ENCODE measurements at regions not wholly inside any gene's neighbourhood (a gene's known extent, or its start where the extent isn't known, plus 50 kb on each side); places are given as distances from the start of the nearest gene placed in this dataset.

DNA sequence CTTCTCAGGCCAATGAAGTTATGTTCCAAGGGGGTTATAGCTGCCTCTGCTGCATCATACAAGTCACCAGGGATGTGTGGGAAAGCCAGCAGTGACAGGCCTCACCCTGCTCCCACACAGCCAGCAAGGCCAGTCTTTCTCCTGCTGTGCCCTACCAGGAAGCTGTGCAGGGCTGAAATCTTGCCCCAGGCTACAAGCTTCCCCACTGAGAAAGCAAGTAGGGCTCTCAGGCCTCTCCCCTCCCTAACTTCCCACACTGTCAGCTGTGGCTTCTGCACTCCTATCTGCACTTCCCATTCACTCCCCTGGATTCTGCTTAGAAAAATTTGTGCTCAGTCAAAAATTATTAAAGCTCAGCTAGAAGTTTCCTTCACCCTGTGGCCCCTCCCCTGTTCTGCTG, 611.2 kb upstream of the ZNF608 start:
- TF ChIP-seq, protein P1, sequence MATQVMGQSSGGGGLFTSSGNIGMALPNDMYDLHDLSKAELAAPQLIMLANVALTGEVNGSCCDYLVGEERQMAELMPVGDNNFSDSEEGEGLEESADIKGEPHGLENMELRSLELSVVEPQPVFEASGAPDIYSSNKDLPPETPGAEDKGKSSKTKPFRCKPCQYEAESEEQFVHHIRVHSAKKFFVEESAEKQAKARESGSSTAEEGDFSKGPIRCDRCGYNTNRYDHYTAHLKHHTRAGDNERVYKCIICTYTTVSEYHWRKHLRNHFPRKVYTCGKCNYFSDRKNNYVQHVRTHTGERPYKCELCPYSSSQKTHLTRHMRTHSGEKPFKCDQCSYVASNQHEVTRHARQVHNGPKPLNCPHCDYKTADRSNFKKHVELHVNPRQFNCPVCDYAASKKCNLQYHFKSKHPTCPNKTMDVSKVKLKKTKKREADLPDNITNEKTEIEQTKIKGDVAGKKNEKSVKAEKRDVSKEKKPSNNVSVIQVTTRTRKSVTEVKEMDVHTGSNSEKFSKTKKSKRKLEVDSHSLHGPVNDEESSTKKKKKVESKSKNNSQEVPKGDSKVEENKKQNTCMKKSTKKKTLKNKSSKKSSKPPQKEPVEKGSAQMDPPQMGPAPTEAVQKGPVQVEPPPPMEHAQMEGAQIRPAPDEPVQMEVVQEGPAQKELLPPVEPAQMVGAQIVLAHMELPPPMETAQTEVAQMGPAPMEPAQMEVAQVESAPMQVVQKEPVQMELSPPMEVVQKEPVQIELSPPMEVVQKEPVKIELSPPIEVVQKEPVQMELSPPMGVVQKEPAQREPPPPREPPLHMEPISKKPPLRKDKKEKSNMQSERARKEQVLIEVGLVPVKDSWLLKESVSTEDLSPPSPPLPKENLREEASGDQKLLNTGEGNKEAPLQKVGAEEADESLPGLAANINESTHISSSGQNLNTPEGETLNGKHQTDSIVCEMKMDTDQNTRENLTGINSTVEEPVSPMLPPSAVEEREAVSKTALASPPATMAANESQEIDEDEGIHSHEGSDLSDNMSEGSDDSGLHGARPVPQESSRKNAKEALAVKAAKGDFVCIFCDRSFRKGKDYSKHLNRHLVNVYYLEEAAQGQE (IDR thresholded peaks at IDR 0.05; ENCODE audit: low read depth): no peak
- TF ChIP-seq, protein P2, sequence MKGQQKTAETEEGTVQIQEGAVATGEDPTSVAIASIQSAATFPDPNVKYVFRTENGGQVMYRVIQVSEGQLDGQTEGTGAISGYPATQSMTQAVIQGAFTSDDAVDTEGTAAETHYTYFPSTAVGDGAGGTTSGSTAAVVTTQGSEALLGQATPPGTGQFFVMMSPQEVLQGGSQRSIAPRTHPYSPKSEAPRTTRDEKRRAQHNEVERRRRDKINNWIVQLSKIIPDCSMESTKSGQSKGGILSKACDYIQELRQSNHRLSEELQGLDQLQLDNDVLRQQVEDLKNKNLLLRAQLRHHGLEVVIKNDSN (IDR thresholded peaks at IDR 0.05): no peak
- TF ChIP-seq TCF12 (IDR thresholded peaks at IDR 0.05; ENCODE audit: low read depth) (no peak), ZBTB7A (IDR thresholded peaks at IDR 0.05; ENCODE audit: low read depth) (no peak), EGR1 (IDR thresholded peaks at IDR 0.05) (no peak), TEAD4 (IDR thresholded peaks at IDR 0.05) (no peak), CEBPB (IDR thresholded peaks at IDR 0.05) (no peak), NFIC (IDR thresholded peaks at IDR 0.05) (no peak), RAD21 (IDR thresholded peaks at IDR 0.05; ENCODE audit: low read depth) (no peak), YY1 (IDR thresholded peaks at IDR 0.05; ENCODE audit: low read depth) (no peak), FOXM1 (IDR thresholded peaks at IDR 0.05; ENCODE audit: borderline replicate concordance, low read depth) (no peak), CREB1 (IDR thresholded peaks at IDR 0.05; ENCODE audit: low read depth) (no peak)

DNA sequence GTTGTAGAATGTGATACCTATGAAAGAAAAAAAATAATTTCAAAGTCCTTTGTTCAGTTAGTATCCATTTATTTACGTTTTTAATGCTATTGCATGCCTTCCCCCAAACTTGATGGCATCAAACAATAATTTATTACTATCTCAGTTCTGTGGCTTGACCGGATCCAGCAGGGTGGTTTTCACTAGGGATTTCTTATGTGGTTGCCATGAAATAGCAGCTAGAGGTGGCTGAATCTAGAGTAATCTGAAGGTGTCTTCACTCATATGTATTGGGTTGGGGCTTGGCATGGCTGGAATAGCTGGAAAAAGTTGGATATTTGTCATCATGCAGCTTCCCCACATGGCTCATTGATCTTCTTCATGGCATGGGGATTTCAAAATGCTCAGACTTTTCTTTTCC, 619.3 kb upstream of the ZNF608 start:
- TF ChIP-seq, protein P1 (IDR thresholded peaks at IDR 0.05; ENCODE audit: low read depth): no peak
- TF ChIP-seq CEBPB (IDR thresholded peaks at IDR 0.05) (no peak), EP300 (IDR thresholded peaks at IDR 0.05; ENCODE audit: borderline replicate concordance) (no peak), TEAD4 (IDR thresholded peaks at IDR 0.05) (no peak), CREB1 (IDR thresholded peaks at IDR 0.05; ENCODE audit: low read depth) (no peak), NFIC (IDR thresholded peaks at IDR 0.05) (no peak), TAF1 (IDR thresholded peaks at IDR 0.05; ENCODE audit: low read depth) (no peak), MAX (IDR thresholded peaks at IDR 0.05) (no peak), YY1 (IDR thresholded peaks at IDR 0.05; ENCODE audit: low read depth) (no peak), RAD21 (IDR thresholded peaks at IDR 0.05; ENCODE audit: low read depth) (no peak), ZBTB7A (IDR thresholded peaks at IDR 0.05; ENCODE audit: low read depth) (no peak), TCF12 (IDR thresholded peaks at IDR 0.05; ENCODE audit: low read depth) (no peak), EGR1 (IDR thresholded peaks at IDR 0.05) (no peak), FOXM1 (IDR thresholded peaks at IDR 0.05; ENCODE audit: borderline replicate concordance, low read depth) (no peak)
- TF ChIP-seq, protein P2 (IDR thresholded peaks at IDR 0.05): no peak

- TF ChIP-seq, protein P2 (IDR thresholded peaks at IDR 0.05): no peak
- no peak for TF ChIP-seq TAF1 (IDR thresholded peaks at IDR 0.05; ENCODE audit: low read depth)
- TF ChIP-seq RAD21 (IDR thresholded peaks at IDR 0.05; ENCODE audit: low read depth): no peak
- TF ChIP-seq, protein P1 (IDR thresholded peaks at IDR 0.05; ENCODE audit: low read depth): no peak
- TF ChIP-seq NFIC (IDR thresholded peaks at IDR 0.05): no peak
- TF ChIP-seq FOXM1 (IDR thresholded peaks at IDR 0.05; ENCODE audit: borderline replicate concordance, low read depth): no peak
- no peak for TF ChIP-seq TEAD4 (IDR thresholded peaks at IDR 0.05)
- TF ChIP-seq MAX (IDR thresholded peaks at IDR 0.05): no peak
- TF ChIP-seq EGR1 (IDR thresholded peaks at IDR 0.05): no peak
- TF ChIP-seq CEBPB (IDR thresholded peaks at IDR 0.05): no peak
- no peak for TF ChIP-seq YY1 (IDR thresholded peaks at IDR 0.05; ENCODE audit: low read depth)
- TF ChIP-seq CREB1 (IDR thresholded peaks at IDR 0.05; ENCODE audit: low read depth): no peak
- no peak for TF ChIP-seq TCF12 (IDR thresholded peaks at IDR 0.05; ENCODE audit: low read depth)
- no peak for TF ChIP-seq ZBTB7A (IDR thresholded peaks at IDR 0.05; ENCODE audit: low read depth)
- TF ChIP-seq EP300 (IDR thresholded peaks at IDR 0.05; ENCODE audit: borderline replicate concordance): no peak
Observed at GRCh38 chr5:125367702-125368101, 621.3 kb upstream of the ZNF608 start.
